ENCODE measurements at regions not wholly inside any gene's neighbourhood (a gene's known extent, or its start where the extent isn't known, plus 50 kb on each side); places are given as distances from the start of the nearest gene placed in this dataset.

- no peak overlapping the region for H3K27ac Mint-ChIP-seq (ENCODE audit: unreplicated experiment)
These were observed 280.7 kb upstream of the PLXNA2 start for GRCh38 chr1:208524925-208525324.

GRCh38 chr1:208525417-208525816 is 281.2 kb upstream of the PLXNA2 start:
- Mint-ChIP-seq H3K4me1 (ENCODE audit: low read depth, unreplicated experiment) (peaks cover 2% of the 10 kb centered on the region), H3K9me3 (ENCODE audit: unreplicated experiment) (no peaks in the 10 kb centered on the region), H3K27ac (ENCODE audit: unreplicated experiment) (no peak overlapping the region), H3K36me3 (ENCODE audit: low read depth, unreplicated experiment) (no peaks in the 10 kb centered on the region), H3K4me3 (ENCODE audit: unreplicated experiment) (no peak overlapping the region), H3K27me3 (ENCODE audit: low read depth, unreplicated experiment) (peaks cover 12% of the 10 kb centered on the region)
- no peak overlapping the region for H3K4me3 ChIP-seq (ENCODE audit: insufficient read depth, low read depth, low read length)
- no peaks in the 10 kb centered on the region for H3K4me1 ChIP-seq (ENCODE audit: insufficient read depth, low read length)
- peaks cover 2% of the 10 kb centered on the region for H3K27me3 ChIP-seq (ENCODE audit: insufficient read depth, low read length)
- no peaks in the 10 kb centered on the region for H3K9me3 ChIP-seq (ENCODE audit: insufficient read depth, low read depth, low read length)
- no peak for DNase-seq (ENCODE audit: low read depth)
- H3K4me2 ChIP-seq (ENCODE audit: low read length), result no peak overlapping the region
- TF ChIP-seq CTCF (IDR thresholded peaks at IDR 0.05; ENCODE audit: insufficient read depth, low read depth, low read length), result no peak
- TF ChIP-seq EZH2 (IDR thresholded peaks at IDR 0.05; ENCODE audit: insufficient read depth, low read length), result no peak
- H4K20me1 ChIP-seq (ENCODE audit: insufficient read depth, low read length), result no peaks in the 10 kb centered on the region
- H3K9ac ChIP-seq (ENCODE audit: low read length), result no peak overlapping the region
- no peaks in the 10 kb centered on the region for H3K36me3 ChIP-seq (ENCODE audit: insufficient read depth, low read length)
- no peaks in the 10 kb centered on the region for H3K79me2 ChIP-seq (ENCODE audit: insufficient read depth, low read length)
- no peak for FAIRE-seq
- no peak overlapping the region for H2AFZ ChIP-seq (ENCODE audit: low read depth, low read length)
- no peak overlapping the region for H3K27ac ChIP-seq (ENCODE audit: low read depth, low read length)

More at GRCh38 chr1:208524925-208525324, 280.7 kb upstream of the PLXNA2 start:
- Histone ChIP-seq H3K27me3 (ENCODE audit: insufficient read depth, low read length) (no peaks in the 10 kb centered on the region), H3K9me3 (ENCODE audit: insufficient read depth, low read depth, low read length) (no peaks in the 10 kb centered on the region), H3K4me2 (ENCODE audit: low read length) (no peak overlapping the region), H3K36me3 (ENCODE audit: insufficient read depth, low read length) (no peaks in the 10 kb centered on the region), H3K79me2 (ENCODE audit: insufficient read depth, low read length) (no peaks in the 10 kb centered on the region), H3K9ac (ENCODE audit: low read length) (no peak overlapping the region), H3K4me1 (ENCODE audit: insufficient read depth, low read length) (no peaks in the 10 kb centered on the region), H3K4me3 (ENCODE audit: insufficient read depth, low read depth, low read length) (no peak overlapping the region), H4K20me1 (ENCODE audit: insufficient read depth, low read length) (no peaks in the 10 kb centered on the region), H2AFZ (ENCODE audit: low read depth, low read length) (no peak overlapping the region), H3K27ac (ENCODE audit: low read depth, low read length) (no peak overlapping the region)
- Mint-ChIP-seq H3K36me3 (ENCODE audit: low read depth, unreplicated experiment) (no peaks in the 10 kb centered on the region), H3K9me3 (ENCODE audit: unreplicated experiment) (no peaks in the 10 kb centered on the region), H3K27me3 (ENCODE audit: low read depth, unreplicated experiment) (peaks cover 12% of the 10 kb centered on the region), H3K4me3 (ENCODE audit: unreplicated experiment) (no peak overlapping the region), H3K4me1 (ENCODE audit: low read depth, unreplicated experiment) (peaks cover 4% of the 10 kb centered on the region)
- TF ChIP-seq CTCF (IDR thresholded peaks at IDR 0.05; ENCODE audit: insufficient read depth, low read depth, low read length) (no peak), EZH2 (IDR thresholded peaks at IDR 0.05; ENCODE audit: insufficient read depth, low read length) (no peak)
- DNase-seq (ENCODE audit: low read depth) (no peak), FAIRE-seq (no peak)

GRCh38 chr1:208526613-208527125 is 282.5 kb upstream of the PLXNA2 start:
- no peaks in the 10 kb centered on the region for H3K36me3 Mint-ChIP-seq (ENCODE audit: low read depth, unreplicated experiment)

More at GRCh38 chr1:208526613-208527125, 282.5 kb upstream of the PLXNA2 start:
- H3K4me1 Mint-ChIP-seq (ENCODE audit: low read depth, unreplicated experiment), result no peaks in the 10 kb centered on the region
- TF ChIP-seq EZH2 (IDR thresholded peaks at IDR 0.05; ENCODE audit: insufficient read depth, low read length), result no peak
- no peak for TF ChIP-seq CTCF (IDR thresholded peaks at IDR 0.05; ENCODE audit: insufficient read depth, low read depth, low read length)
- Histone ChIP-seq H3K4me3 (ENCODE audit: insufficient read depth, low read depth, low read length) (no peak overlapping the region), H3K9me3 (ENCODE audit: insufficient read depth, low read depth, low read length) (no peaks in the 10 kb centered on the region), H3K36me3 (ENCODE audit: insufficient read depth, low read length) (no peaks in the 10 kb centered on the region), H3K27ac (ENCODE audit: low read depth, low read length) (no peak overlapping the region), H3K27me3 (ENCODE audit: insufficient read depth, low read length) (peaks cover 2% of the 10 kb centered on the region), H3K79me2 (ENCODE audit: insufficient read depth, low read length) (no peaks in the 10 kb centered on the region), H4K20me1 (ENCODE audit: insufficient read depth, low read length) (no peaks in the 10 kb centered on the region), H2AFZ (ENCODE audit: low read depth, low read length) (no peak overlapping the region), H3K4me2 (ENCODE audit: low read length) (no peak overlapping the region), H3K4me1 (ENCODE audit: insufficient read depth, low read length) (no peaks in the 10 kb centered on the region), H3K9ac (ENCODE audit: low read length) (no peak overlapping the region)
- no peak for DNase-seq (ENCODE audit: low read depth)
- peaks cover 17% of the 10 kb centered on the region for H3K27me3 Mint-ChIP-seq (ENCODE audit: low read depth, unreplicated experiment)
- FAIRE-seq, result no peak
- no peak overlapping the region for H3K27ac Mint-ChIP-seq (ENCODE audit: unreplicated experiment)
- H3K9me3 Mint-ChIP-seq (ENCODE audit: unreplicated experiment), result no peaks in the 10 kb centered on the region
- no peak overlapping the region for H3K4me3 Mint-ChIP-seq (ENCODE audit: unreplicated experiment)
